ENCODE measurements at regions not wholly inside any gene's neighbourhood (a gene's known extent, or its start where the extent isn't known, plus 50 kb on each side); places are given as distances from the start of the nearest gene placed in this dataset.

- no peak overlapping the region for H3K27ac Mint-ChIP-seq (ENCODE audit: unreplicated experiment)
- H3K36me3 Mint-ChIP-seq (ENCODE audit: low read depth, unreplicated experiment) = peaks cover 4% of the 10 kb centered on the region
- no peak for DNase-seq (ENCODE audit: low spot score)
- no peak for TF ChIP-seq CTCF (IDR thresholded peaks at IDR 0.05; ENCODE audit: unreplicated experiment)
- peaks cover 10% of the 10 kb centered on the region for H3K4me1 Mint-ChIP-seq (ENCODE audit: unreplicated experiment)
- H3K27me3 Mint-ChIP-seq (ENCODE audit: unreplicated experiment) = peaks cover 6% of the 10 kb centered on the region
- H3K9me3 Mint-ChIP-seq (ENCODE audit: unreplicated experiment) = no peaks in the 10 kb centered on the region
- no peak overlapping the region for H3K4me3 Mint-ChIP-seq (ENCODE audit: unreplicated experiment)
Observed at GRCh38 chr19:34832581-34833112, 59.6 kb upstream of the ZNF599 start.

- Mint-ChIP-seq H3K9me3 (ENCODE audit: unreplicated experiment) (no peaks in the 10 kb centered on the region), H3K27me3 (ENCODE audit: unreplicated experiment) (peaks cover 4% of the 10 kb centered on the region)
Observed at GRCh38 chr19:34831714-34832113, 58.7 kb upstream of the ZNF599 start.

GRCh38 chr19:34828156-34828555 is 55.1 kb upstream of the ZNF599 start:
- H3K4me3 Mint-ChIP-seq (ENCODE audit: unreplicated experiment) = no peak overlapping the region
- H3K27ac Mint-ChIP-seq (ENCODE audit: unreplicated experiment) = no peak overlapping the region
- H3K27me3 Mint-ChIP-seq (ENCODE audit: unreplicated experiment) = peaks cover 1% of the 10 kb centered on the region
- no peaks in the 10 kb centered on the region for H3K9me3 Mint-ChIP-seq (ENCODE audit: unreplicated experiment)
- no peak for DNase-seq (ENCODE audit: low spot score)
- TF ChIP-seq CTCF (IDR thresholded peaks at IDR 0.05; ENCODE audit: unreplicated experiment) = no peak
- no peaks in the 10 kb centered on the region for H3K36me3 Mint-ChIP-seq (ENCODE audit: low read depth, unreplicated experiment)
- no peaks in the 10 kb centered on the region for H3K4me1 Mint-ChIP-seq (ENCODE audit: unreplicated experiment)

More at GRCh38 chr19:34831714-34832113, 58.7 kb upstream of the ZNF599 start:
- Mint-ChIP-seq H3K27ac (ENCODE audit: unreplicated experiment) (no peak overlapping the region), H3K4me1 (ENCODE audit: unreplicated experiment) (peaks cover 2% of the 10 kb centered on the region), H3K4me3 (ENCODE audit: unreplicated experiment) (no peak overlapping the region), H3K36me3 (ENCODE audit: low read depth, unreplicated experiment) (no peaks in the 10 kb centered on the region)
- no peak for TF ChIP-seq CTCF (IDR thresholded peaks at IDR 0.05; ENCODE audit: unreplicated experiment)
- DNase-seq (ENCODE audit: low spot score) = no peak

- Mint-ChIP-seq H3K4me3 (ENCODE audit: unreplicated experiment) (no peak overlapping the region), H3K4me1 (ENCODE audit: unreplicated experiment) (no peaks in the 10 kb centered on the region), H3K27ac (ENCODE audit: unreplicated experiment) (no peak overlapping the region), H3K36me3 (ENCODE audit: low read depth, unreplicated experiment) (peaks cover 1% of the 10 kb centered on the region), H3K27me3 (ENCODE audit: unreplicated experiment) (no peaks in the 10 kb centered on the region), H3K9me3 (ENCODE audit: unreplicated experiment) (no peaks in the 10 kb centered on the region)
- TF ChIP-seq CTCF (IDR thresholded peaks at IDR 0.05; ENCODE audit: unreplicated experiment) = no peak
- DNase-seq (ENCODE audit: low spot score) = no peak
Observed at GRCh38 chr19:34825212-34825611, 52.2 kb upstream of the ZNF599 start.

- no peaks in the 10 kb centered on the region for H3K4me1 Mint-ChIP-seq (ENCODE audit: unreplicated experiment)
- peaks cover 3% of the 10 kb centered on the region for H3K36me3 Mint-ChIP-seq (ENCODE audit: low read depth, unreplicated experiment)
- H3K9me3 Mint-ChIP-seq (ENCODE audit: unreplicated experiment) = no peaks in the 10 kb centered on the region
- TF ChIP-seq CTCF (IDR thresholded peaks at IDR 0.05; ENCODE audit: unreplicated experiment) = no peak
- no peak for DNase-seq (ENCODE audit: low spot score)
- H3K4me3 Mint-ChIP-seq (ENCODE audit: unreplicated experiment) = no peak overlapping the region
- H3K27ac Mint-ChIP-seq (ENCODE audit: unreplicated experiment) = no peak overlapping the region
- H3K27me3 Mint-ChIP-seq (ENCODE audit: unreplicated experiment) = peaks cover 2% of the 10 kb centered on the region
Observed at GRCh38 chr19:34824686-34825085, 51.7 kb upstream of the ZNF599 start.
